T-helper 2 cell (primary cell): ENCODE measurements at regions not wholly inside any gene's neighbourhood (a gene's known extent, or its start where the extent isn't known, plus 50 kb on each side); places are given as distances from the start of the nearest gene placed in this dataset.

Experiments used
- DNase-seq, 5 experiments: peaks; one replicate each; pipeline versions ENCODE4 v3.0.0 to v3.0.0-alpha.2; 2012 to 2022

DNA sequence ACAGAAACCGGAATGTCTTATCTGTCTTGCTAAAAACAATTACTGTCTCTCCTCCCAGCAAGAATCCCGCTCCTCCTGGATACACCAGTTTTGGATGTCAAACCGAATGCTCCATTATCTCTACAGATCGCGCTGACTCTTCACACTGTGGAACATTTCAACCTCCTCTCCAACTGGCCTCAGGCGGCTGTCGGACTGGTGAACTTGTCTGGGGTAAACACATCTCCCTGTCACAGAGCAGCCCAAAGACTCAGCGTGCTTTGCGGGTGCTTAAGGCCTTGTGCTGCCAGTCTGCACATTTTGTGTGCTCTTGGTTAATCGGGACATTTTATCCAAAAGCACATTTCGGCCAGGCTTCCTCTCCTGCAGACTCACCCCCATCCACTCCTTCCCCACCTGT is 173.1 kb downstream of the ICOS start:
- DNase-seq = peak in 1 of 5 experiments; percentile 42

DNA sequence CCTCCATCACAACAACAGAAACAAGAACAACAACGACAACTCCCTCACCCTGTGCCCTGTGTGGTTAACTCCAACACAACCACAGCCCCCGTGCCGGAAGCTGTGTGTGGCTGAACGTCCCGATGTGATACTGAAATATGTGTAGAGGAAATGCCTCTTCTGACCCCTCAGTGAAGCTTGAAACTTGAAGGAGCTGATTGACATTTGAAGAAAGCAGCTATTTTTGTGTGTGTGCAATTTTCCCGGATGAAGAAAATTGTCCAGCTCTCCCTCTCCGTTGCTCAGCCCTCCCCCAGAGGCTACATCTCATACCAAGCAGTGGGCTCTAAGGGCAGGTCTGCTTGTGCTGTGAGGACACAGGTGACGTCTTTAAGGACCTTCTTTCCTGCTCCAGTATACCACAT is 173.8 kb downstream of the ICOS start:
- DNase-seq = peak; percentile 14 to 96 (median 37)

DNA sequence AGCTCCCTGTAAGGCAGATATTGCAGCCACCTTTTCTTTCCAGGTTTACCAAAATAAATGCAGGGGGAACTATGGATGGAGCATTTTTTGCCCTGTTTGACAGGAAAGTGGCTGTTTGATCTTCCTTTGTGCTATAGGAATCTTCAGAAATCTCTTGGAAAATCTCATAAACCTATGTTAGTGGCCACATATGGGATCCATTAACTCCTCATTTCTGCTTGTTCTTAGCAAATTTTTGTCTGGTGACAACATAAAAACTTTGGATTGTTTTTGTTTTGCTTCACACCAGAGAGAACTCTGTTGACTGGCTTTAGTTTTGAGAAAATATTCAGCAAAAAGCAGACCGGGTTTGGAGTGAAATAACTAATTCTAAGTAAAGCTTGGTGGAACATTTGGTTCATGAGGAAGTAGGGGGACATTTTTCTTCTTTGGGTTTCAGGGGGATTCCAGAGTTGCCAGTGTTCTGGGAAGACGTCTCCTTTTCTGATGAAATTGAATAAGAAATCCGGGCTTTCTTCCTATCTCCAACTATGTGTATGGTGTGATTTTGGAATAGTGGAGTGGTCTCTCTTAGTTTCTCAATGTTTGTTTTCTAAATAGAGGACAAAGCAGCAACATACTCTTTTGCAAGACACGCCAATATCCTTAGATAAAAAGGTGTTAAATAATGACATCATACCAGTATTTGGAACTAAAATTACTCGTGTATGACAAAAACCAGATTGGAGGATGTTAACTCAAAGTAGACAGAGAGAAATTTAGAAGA is 174.4 kb downstream of the ICOS start:
- DNase-seq = no peak

DNA sequence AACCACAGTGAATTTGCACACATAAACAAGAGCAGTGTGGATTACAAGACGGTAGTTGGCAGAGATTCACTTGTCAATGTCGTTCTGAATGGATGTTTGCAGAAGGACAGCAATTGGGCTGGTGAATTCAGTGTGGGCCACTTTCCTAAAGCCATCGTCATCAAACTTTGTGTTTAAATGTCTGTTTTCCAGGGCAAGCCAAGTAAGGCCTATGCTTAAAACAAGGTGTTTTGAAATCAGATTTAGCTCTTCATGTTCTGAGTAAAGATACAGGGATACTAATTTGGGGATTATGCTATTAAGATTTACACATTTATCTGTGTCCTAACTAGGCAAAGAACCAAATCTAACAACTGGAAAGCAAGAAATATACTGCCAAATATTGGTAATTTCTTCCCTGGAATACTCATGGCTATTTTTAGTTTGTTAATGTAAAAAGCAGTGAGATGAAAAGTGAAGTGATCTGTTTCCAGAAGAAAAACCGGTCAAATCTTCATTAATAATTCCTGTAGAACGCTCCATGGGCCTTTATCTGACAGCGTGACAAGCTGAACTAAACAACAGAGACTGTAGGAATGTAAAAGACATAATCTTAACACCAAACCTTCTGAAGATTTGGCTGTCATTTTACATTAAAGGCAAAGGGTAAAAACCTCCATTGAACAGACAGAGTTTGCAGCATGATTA is 175.7 kb downstream of the ICOS start:
- DNase-seq = no peak

DNA sequence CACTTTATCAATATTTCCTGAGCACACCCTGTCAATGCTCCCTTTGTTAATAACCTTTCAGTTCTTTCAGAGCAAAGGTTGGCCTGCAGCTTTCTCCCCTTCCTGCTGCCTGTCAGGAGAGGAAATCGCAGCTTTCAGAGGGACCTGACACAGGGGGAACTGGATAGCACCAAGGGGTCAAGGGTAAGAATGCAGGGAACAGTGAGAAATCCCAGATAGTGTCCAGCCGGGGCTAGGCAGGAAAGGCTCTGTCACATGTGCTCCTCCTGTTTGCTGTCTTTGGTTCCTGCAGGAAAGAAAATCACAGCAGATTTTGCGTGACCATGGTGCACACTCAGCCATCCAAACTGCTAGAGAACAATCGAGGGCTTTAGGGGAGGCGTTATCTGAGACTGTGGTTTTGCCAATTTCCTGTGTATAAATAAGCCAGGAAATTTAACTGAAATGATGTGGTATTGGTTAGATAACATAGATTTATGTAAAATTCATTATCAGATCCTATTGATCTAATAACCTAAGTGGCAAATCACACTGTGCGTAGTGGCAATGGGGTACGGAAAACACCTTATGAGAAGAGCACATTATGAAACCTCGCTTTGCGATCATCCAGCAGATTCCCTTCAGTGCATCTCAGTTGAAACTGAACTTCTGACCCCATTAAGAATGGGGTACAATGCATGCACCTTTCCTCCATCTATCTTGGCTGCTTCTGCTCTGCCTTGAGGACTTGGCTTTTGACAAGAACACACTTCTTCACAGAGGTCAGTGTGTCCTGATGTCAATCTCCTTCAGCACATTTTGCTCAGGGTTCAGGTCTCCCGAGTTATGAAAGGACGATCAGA is 178.0 kb downstream of the ICOS start:
- DNase-seq = no peak

DNA sequence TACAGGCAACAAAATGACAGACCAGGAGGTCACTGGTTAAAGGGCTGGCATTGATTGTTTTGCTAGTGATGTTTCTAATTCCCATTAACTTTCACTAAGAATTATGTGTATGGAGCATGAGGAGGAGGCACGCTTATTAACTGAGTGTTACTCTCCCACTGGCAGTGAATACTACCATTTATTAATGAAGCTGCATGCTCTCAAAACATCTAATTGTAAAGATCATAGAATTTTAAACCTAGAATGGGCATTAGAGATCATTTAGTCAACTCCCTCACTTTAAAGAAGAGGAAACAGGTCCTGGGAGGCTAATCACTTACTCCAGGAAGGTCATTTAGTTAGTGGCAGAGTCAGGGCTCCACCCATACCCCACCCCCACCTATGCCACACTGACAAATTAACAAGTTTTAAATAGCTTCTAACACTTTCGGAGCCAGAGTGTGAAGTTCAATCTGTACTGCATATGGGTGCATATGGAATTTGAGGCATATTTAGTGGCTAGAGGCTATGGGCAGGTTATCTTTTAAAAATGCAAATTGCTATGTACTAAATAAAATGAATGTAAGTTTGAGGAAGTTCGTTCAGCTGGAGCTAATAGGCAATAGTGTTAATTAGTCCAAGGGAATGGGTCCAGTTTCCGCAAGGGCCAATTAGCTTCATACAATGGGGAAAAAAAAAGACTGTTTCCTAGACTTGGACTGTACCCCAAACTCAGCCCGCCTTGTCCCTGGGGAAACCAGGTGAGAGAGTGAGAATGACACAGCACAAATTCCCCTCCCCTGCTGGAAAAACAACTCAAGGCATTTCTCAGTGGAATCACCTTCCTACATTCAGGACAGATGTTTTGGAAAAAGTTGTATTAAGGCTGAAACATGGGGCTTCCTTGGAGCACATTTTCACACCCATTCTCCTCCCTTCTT is 178.8 kb downstream of the ICOS start:
- no peak for DNase-seq

DNA sequence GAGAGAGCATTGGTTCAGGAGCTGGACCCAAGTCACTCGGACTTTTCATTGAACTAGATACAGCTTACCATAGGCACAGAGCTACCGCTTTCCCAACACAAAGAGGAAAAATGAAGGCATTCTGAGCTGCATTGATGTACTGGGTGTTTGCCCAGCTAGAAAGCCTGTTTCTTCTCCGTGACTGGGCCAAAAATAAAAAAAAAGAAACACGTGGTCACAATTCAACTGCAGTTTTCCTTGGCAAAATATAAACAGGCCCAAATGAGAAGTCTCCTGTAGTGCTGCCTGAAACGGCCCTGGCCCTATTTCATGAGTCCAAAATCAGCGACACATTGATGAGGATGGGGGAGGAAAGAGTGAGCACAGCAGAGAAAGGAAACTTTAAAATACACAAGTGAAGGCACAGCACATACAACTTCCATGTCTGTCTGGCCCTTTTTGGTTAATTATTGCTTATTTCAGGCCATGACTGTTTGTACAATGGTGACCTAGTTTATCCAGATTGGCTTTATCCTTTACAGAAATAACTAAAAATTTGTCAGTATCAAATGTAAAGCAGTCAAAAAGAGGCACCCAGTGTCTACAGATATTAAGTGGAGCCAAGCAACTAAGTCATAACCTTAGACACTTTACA is 179.7 kb downstream of the ICOS start:
- no peak for DNase-seq

DNA sequence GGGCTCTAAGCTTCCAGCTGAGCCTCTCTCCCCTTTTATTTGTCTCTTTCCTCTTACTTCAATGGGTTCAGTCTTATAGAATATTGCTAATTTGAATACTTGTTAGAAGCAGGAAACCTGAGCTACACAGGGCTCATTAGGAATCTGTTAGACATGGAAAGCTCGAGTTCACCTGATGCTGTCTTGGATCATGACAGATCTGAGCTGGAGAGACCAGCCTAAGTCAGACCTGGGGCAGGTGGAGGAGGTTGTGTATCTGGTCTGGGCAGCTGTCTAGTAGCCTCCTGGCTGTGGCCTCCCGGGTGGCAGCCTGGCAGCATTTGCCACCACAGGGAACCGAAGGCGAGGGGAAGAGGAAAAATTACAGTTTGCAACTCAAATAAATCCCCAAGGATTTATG is 185.9 kb downstream of the ICOS start:
- DNase-seq = no peak

DNA sequence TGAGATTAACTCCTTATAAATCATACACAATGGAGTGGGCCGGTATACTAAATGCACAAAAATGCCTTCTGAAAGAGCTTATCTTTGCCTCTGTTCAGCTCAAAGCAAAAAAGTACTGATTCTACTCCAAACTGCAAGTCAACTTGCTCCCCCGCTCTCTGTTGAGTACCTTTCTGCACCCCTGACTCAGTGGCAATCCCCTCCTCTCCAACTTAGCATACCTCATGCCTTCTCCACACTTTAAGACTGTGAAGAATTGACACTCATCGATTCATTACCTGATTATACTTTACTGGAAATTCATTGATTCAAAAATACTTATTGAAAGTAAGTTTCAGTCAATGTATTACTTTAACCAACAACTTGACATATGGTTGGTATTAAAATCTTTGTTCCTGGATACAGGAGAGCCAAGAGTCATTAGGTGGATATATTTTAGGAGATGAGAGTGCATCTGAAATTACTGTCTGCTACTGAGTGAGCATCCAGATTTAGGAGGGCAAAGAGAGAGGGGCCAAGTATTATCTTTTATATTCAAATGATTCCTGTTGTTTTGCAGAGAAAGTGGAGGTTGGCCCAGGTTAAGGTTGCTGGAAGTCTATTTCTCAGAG is 187.7 kb downstream of the ICOS start:
- DNase-seq = no peak

DNA sequence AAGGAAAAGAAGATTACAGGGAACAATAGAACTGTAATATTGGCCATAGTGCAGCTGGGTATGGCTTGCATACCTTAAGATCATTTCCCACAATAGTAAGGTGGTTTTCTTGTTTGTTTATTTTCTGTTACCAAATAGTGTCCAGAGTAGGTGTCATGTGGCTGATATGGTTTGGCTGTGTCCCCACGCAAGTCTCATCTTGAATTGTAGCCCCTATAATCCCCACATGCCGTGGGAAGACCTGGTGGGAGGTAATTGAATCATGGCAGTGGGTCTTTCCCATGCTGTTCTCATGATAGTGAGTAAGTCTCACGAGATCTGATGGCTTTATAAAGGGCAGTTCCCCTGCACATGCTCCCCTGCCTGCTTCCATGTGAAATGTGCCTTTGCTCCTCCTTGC is 190.1 kb downstream of the ICOS start:
- DNase-seq = no peak

DNA sequence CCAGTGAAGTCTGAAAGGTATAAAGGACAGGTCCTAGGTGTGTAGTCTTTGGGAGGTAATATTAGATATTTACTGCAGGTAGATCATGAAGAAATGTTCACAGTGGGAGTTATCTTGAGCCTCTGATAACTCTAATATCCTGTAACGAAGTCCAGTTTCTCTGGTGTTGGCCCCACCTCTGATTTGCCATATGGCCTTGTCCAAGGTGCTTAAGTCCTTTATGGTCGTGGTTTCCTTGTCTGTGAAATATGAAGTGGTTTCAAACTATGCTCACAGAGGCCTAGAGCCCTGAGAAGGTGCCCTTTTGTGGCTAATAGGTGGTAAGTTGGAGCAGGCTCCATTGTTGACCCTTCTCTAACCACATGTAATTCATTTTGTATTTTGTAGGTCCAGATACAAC is 190.7 kb downstream of the ICOS start:
- DNase-seq = no peak

DNA sequence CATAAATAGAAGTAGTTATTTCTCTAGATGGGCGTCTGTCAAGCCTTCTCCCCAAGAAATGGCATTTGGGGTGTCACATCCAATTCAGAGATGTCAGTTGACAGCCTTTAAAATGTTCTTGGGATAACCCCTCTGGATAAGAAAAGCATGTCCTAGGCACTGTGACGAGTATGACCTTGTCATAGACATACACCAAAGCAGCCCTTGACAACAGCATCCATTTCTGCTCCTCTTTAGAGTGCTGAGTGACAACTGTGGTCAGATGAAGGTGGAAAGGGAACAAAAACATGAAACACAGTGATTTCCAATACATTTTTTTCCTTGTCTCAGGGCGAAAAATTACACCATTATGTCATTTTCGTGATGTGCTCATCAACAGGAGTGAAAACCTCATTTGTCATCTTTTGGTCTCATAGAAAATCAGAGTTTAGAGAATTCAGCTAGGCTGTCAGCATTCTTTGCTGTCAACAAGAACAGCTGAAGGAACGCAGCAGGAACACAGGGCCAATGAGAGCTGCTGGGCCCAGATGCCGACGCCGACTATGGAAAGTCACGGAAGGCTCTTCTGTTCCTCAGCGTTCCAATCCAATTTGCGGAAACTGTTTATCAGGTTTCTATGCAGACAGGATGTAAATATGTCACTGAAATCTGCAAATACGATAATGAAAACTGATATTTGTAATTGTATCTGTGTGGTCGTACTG is 193.2 kb downstream of the ICOS start:
- no peak for DNase-seq

DNA sequence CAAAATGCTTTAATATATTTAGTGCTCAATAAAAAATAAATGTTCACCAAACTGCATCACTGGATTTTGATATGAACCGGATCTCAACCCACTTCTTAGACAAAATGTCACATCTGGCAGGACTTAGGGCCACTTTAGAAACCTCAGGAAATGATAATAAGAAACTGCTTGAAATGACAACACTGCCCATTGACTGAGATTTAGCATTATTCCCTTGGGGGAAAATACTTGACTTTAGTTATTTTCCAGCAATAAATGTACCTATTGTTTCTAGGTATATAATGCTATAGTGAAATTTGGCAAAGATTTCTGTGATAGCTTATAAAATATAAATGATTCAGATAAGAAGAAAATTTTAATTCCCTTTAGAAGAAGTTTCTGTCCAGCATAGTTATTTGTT is 195.1 kb downstream of the ICOS start:
- DNase-seq = no peak

DNA sequence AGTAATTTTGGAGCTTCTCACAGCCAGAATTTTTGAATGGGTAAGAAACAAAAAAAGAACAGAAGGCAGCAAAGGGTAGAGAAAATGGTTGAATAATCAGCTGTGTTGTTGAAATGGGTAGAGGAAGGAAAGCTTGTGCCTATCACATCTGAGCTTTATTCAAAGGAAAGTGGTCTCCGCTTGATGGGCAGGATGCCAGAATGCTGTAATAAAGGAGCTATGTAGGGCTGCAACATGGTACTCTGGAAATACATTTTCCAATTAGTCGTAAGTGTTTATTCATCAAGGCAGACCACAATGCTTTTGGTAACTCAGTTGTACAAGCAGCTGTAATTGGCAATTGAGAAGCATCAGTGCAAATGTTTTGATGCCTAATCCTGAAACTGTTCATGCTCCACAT is 196.9 kb downstream of the ICOS start:
- no peak for DNase-seq

DNA sequence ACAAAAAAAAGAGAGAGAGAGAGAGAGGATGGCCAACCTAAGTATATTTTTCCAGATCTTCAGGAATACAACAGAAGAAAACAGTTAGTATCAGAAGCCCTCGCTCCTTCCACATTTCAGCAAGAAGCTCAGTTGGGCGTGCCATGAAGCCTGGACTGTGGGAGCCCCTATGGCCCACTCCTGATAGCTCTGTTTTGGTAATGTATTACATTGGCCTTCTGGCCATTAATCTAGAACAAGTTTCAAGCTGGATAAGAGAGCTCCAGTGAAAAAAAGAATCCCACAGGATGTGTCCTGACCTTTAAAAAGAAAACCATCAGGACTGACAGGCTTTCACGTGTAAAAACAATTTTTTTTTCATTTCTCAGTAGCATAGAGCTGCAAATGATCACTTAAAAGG is 197.9 kb downstream of the ICOS start:
- DNase-seq = no peak

DNA sequence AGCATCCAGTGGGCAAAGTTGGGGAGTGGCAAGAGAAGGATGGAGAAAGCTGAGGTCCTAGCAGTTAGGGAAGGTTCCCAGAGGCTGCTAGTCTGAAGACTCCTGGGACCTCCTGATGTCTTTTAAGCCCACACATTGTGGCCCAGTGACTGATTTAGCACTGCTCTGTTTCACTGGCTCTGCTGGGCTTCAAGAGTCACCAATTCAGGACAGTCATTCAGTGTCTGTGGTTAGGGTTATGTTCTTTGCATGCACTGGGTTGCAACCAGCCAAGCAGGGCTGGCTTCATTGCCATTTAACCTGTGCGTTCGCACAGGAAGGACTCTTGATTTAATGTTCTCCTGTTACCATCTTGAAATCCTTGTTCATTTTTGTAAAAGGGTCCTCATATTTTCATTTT is 199.2 kb downstream of the ICOS start:
- DNase-seq = peak in 1 of 5 experiments; percentile 16

DNA sequence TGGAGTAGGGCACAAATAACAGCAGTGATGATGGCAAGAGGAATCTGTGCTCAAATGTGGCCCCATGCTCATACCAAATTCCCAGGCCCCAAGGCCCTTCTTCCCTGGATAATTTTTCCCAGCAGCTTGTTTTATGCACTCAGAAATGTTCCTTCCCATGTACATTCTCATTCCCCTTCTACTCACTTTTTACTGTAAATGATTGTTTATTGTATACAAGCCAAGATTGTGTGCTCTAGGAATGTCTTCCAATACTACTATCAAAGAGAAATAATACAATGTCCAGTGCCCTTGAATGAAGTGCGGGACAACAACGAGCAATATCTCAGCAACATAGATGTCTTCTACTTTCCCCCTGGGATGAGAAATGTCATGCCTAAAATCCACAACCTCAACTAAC is 201.6 kb downstream of the ICOS start:
- no peak for DNase-seq

DNA sequence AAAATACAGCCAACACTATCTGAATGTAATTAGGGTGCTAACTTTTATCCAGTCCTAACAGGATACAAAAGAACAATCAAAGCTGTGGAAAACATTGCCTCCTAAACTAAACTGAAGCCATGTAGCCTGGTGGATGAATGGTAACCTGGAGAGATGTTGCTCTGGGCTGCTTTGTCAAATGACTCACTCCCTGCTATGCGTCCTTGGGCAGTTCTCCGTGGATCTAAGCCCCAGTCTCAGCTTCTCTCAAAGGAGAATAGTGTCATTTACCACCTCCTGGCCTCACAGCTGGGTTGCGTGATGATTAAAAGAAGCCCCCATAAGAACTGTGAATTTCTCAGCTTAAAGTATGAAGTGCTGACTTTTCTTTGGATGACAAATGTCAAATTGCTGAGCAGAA is 203.7 kb downstream of the ICOS start:
- no peak for DNase-seq

DNA sequence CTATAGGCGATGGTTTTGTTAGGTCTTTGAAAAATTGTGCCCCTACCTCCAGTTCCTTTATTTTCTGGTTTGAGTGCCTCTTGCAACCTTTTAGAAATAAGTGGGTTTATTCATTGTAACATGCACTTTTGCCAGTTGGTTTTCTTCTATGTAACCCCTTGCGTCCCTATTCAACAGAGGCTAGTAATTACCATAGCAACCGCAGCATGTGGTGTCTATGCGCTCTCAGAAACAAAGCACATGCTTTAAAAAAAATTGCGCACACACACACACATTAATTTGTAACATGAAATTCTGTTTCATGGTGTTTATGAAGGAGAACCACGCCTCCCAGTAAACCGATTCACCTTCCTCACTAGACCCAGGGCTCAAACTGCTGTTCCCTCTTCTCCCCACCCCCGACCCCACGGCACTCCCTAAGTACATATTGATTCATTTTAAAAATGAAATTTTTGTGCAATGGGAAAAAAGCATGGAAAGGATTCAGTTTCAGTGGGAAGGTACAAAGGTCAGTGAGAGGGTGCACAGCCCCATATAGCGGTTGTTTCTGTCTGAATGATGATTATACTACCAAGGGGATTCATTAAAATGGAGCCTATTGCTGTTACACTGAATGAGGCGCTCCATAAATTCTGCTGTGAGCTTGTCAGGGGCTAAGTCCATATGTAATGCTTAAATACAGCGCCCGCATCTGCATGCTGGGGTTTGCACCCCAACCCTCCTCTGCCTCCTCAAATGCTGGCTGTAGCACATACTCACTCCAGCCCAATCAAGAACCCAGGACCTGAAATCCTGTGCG is 206.9 kb downstream of the ICOS start:
- DNase-seq = no peak

DNA sequence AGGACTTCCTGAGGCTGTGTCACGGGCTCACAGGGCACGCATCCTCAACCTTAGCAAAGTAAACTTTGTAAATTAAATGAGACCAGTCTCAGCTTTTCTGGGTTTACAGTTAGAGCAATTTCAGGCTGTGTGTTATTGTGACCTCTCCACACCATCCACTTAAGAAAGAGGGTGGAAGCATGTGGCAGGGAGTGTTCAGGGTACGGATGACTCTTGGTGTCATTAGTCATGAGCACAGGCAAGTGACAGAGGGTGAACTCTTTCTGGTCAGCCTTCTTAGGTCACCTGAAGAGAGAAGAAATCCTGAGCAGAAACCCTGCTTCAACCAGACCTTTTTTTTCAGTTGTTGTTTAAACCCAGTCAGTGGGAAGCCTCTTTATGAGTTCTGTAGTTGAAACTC is 207.9 kb downstream of the ICOS start:
- no peak for DNase-seq
